ENCODE measurements at regions not wholly inside any gene's neighbourhood (a gene's known extent, or its start where the extent isn't known, plus 50 kb on each side); places are given as distances from the start of the nearest gene placed in this dataset.

GRCh38 chr6:85802162-85802561, 159.5 kb upstream of the SYNCRIP start:
- ATAC-seq (replicated peaks) = no peak
- no peak for DNase-seq
- Mint-ChIP-seq H3K4me1 (ENCODE audit: low read depth in 2 of 2) (no peaks in the 10 kb centered on the region), H3K27me3 (peaks cover 10 to 19% of the 10 kb centered on the region in 2 donors), H3K27ac (no peak overlapping the region), H3K36me3 (ENCODE audit: insufficient read depth) (no peaks in the 10 kb centered on the region), H3K9me3 (peaks cover 0 to 1% of the 10 kb centered on the region in 2 donors), H3K4me3 (no peak overlapping the region)

- Mint-ChIP-seq H3K4me1 (ENCODE audit: low read depth in 2 of 2) (no peaks in the 10 kb centered on the region), H3K4me3 (no peak overlapping the region), H3K27me3 (peaks cover 10 to 19% of the 10 kb centered on the region in 2 donors), H3K36me3 (ENCODE audit: insufficient read depth) (no peaks in the 10 kb centered on the region), H3K9me3 (no peaks in the 10 kb centered on the region), H3K27ac (no peak overlapping the region)
- no peak for ATAC-seq (replicated peaks)
- DNase-seq = no peak
Observed at GRCh38 chr6:85798931-85799652, 156.4 kb upstream of the SYNCRIP start.

- H3K27ac Mint-ChIP-seq = no peak overlapping the region
- H3K9me3 Mint-ChIP-seq = no peaks in the 10 kb centered on the region
- no peaks in the 10 kb centered on the region for H3K36me3 Mint-ChIP-seq (ENCODE audit: insufficient read depth)
- H3K27me3 Mint-ChIP-seq = peaks cover 10 to 19% of the 10 kb centered on the region in 2 donors
- no peak overlapping the region for H3K4me3 Mint-ChIP-seq
- no peaks in the 10 kb centered on the region for H3K4me1 Mint-ChIP-seq (ENCODE audit: low read depth in 2 of 2)
- DNase-seq = no peak
- ATAC-seq (replicated peaks) = no peak
Observed at GRCh38 chr6:85797993-85798392, 155.3 kb upstream of the SYNCRIP start.

GRCh38 chr6:85795945-85796344, 153.3 kb upstream of the SYNCRIP start:
- Mint-ChIP-seq H3K9me3 (peaks cover 0 to 3% of the 10 kb centered on the region in 2 donors), H3K36me3 (ENCODE audit: insufficient read depth) (no peaks in the 10 kb centered on the region), H3K4me3 (no peak overlapping the region), H3K27me3 (peaks cover 18 to 19% of the 10 kb centered on the region in 2 donors), H3K4me1 (ENCODE audit: low read depth in 2 of 2) (no peaks in the 10 kb centered on the region), H3K27ac (no peak overlapping the region)
- DNase-seq (no peak), ATAC-seq (replicated peaks) (no peak)

GRCh38 chr6:85792254-85792653, 149.6 kb upstream of the SYNCRIP start:
- ATAC-seq (replicated peaks) = no peak
- Mint-ChIP-seq H3K36me3 (ENCODE audit: insufficient read depth) (no peaks in the 10 kb centered on the region), H3K9me3 (peaks cover 6% of the 10 kb centered on the region in 2 donors), H3K4me1 (ENCODE audit: low read depth in 2 of 2) (no peaks in the 10 kb centered on the region), H3K4me3 (no peak overlapping the region), H3K27me3 (peaks cover 0 to 21% of the 10 kb centered on the region in 2 donors), H3K27ac (no peak overlapping the region)
- DNase-seq = no peak

- ATAC-seq (replicated peaks) = no peak
- H3K4me3 Mint-ChIP-seq = no peak overlapping the region
- no peak for DNase-seq
- H3K27me3 Mint-ChIP-seq = peaks cover 36 to 39% of the 10 kb centered on the region in 2 donors
- peaks cover 6% of the 10 kb centered on the region for H3K36me3 Mint-ChIP-seq (ENCODE audit: insufficient read depth)
- no peak overlapping the region for H3K27ac Mint-ChIP-seq
- peaks cover 3 to 7% of the 10 kb centered on the region in 2 donors for H3K9me3 Mint-ChIP-seq
- H3K4me1 Mint-ChIP-seq (ENCODE audit: low read depth in 2 of 2) = peaks cover 0 to 2% of the 10 kb centered on the region in 2 donors
Observed at GRCh38 chr6:85775883-85776282, 133.2 kb upstream of the SYNCRIP start.

DNA sequence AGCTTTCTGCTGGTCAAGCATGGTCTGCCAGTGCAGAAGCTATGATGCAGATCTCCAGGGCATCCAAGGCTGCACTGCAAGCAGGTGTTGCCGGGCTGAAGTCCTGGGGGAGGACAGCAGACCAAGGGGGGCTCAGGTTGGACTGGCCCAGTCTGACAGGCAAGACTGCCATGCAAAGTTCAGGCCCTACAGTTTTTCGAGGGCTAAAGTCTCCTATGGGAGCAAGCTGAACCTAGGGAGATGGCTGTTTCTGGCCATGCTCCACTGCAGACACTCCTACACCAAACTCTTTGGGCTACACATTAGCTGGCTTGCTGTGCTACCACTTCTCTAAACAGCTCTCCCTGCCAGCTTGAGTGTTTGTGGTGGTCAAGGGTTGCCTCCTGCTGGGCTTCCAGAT, 130.0 kb upstream of the SYNCRIP start:
- Mint-ChIP-seq H3K4me1 (ENCODE audit: low read depth in 2 of 2) (peaks cover 0 to 2% of the 10 kb centered on the region in 2 donors), H3K27me3 (peaks cover 49 to 51% of the 10 kb centered on the region in 2 donors), H3K4me3 (no peak overlapping the region), H3K36me3 (ENCODE audit: insufficient read depth) (peaks cover 6% of the 10 kb centered on the region), H3K27ac (no peak overlapping the region), H3K9me3 (peaks cover 3 to 7% of the 10 kb centered on the region in 2 donors)
- DNase-seq = no peak
- no peak for ATAC-seq (replicated peaks)

- no peak for ATAC-seq (replicated peaks)
- H3K27me3 Mint-ChIP-seq = peaks cover 50 to 57% of the 10 kb centered on the region in 2 donors
- no peak overlapping the region for H3K4me3 Mint-ChIP-seq
- peaks cover 0 to 2% of the 10 kb centered on the region in 2 donors for H3K4me1 Mint-ChIP-seq (ENCODE audit: low read depth in 2 of 2)
- DNase-seq = no peak
- peaks cover 6% of the 10 kb centered on the region for H3K36me3 Mint-ChIP-seq (ENCODE audit: insufficient read depth)
- H3K9me3 Mint-ChIP-seq = peaks cover under 1 to 2% of the 10 kb centered on the region in 2 donors
- no peak overlapping the region for H3K27ac Mint-ChIP-seq
Observed at GRCh38 chr6:85771925-85772430, 129.3 kb upstream of the SYNCRIP start.

DNA sequence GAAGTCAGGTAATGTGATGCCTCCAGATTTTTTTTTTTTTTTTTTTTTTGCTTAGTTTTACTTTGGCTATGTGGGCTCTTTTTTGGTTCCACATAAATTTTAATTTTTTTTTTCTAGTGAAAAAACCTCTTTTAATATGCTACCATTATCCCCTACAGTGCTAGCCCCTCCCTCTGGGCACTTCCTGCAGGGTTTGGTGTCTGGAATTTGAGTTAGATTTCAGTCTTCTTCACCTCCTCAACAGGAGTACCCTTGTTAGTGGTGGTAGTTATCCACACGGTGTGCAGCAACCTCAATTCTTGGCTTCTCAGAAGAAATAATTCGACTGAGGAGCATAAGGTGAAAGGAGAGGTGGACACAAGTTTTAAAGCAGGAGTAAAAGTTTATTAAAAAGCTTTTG, 128.8 kb upstream of the SYNCRIP start:
- Mint-ChIP-seq H3K36me3 (ENCODE audit: insufficient read depth) (peaks cover 6% of the 10 kb centered on the region), H3K27me3 (peaks cover 47 to 57% of the 10 kb centered on the region in 2 donors), H3K27ac (no peak overlapping the region), H3K4me1 (ENCODE audit: low read depth in 2 of 2) (peaks cover 0 to 2% of the 10 kb centered on the region in 2 donors), H3K4me3 (no peak overlapping the region), H3K9me3 (no peaks in the 10 kb centered on the region)
- DNase-seq = no peak
- no peak for ATAC-seq (replicated peaks)

DNA sequence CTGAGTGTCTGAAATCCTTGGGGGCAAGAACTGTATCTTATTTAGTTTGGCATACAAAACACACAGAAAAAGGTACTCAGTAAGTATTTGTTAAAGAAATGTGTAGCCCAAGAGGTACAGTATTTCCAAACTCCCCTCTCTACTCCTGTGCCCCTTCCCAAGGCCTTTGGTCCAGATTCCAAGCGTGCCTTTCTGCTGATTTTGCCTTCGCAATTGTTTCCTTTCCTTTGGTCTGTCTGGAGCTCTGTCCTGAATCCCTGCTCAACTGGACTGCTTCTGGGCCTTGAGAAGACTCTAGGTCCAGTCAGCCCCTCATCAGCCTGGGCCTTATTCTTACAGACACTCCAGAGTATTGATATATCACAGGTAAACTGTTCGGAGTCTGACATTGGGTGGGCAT, 122.2 kb upstream of the SYNCRIP start:
- no peak overlapping the region for H3K4me3 Mint-ChIP-seq
- H3K9me3 Mint-ChIP-seq = no peaks in the 10 kb centered on the region
- no peaks in the 10 kb centered on the region for H3K4me1 Mint-ChIP-seq (ENCODE audit: low read depth in 2 of 2)
- H3K27ac Mint-ChIP-seq = no peak overlapping the region
- peaks cover 50 to 51% of the 10 kb centered on the region in 2 donors for H3K27me3 Mint-ChIP-seq
- no peaks in the 10 kb centered on the region for H3K36me3 Mint-ChIP-seq (ENCODE audit: insufficient read depth)
- DNase-seq (no peak), ATAC-seq (replicated peaks) (no peak)

DNA sequence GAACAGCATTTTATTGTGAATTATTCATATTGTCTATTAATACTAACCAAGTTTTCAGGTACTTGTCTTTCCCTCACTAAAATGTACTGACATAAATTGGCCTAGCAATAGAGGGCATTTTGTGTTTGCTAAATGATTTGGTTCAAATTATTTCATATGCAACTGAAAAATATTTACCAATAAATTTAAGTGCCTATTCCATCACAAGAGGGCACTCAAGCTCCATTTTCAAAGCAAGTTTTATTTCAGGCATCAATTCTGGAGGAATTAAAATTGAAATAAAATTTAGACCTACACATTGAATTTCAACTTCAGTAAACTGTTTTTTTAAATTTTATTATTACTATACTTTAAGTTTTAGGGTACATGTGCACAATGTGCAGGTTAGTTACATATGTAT, 114.3 kb upstream of the SYNCRIP start:
- DNase-seq (no peak), ATAC-seq (replicated peaks) (no peak)
- Mint-ChIP-seq H3K4me3 (no peak overlapping the region), H3K36me3 (ENCODE audit: insufficient read depth) (no peaks in the 10 kb centered on the region), H3K27ac (no peak overlapping the region), H3K4me1 (ENCODE audit: low read depth in 2 of 2) (no peaks in the 10 kb centered on the region), H3K27me3 (peaks cover 17 to 22% of the 10 kb centered on the region in 2 donors), H3K9me3 (no peaks in the 10 kb centered on the region)

- Mint-ChIP-seq H3K36me3 (ENCODE audit: insufficient read depth) (no peaks in the 10 kb centered on the region), H3K4me3 (no peak overlapping the region), H3K27ac (no peak overlapping the region), H3K9me3 (no peaks in the 10 kb centered on the region), H3K27me3 (peaks cover 5 to 21% of the 10 kb centered on the region in 2 donors), H3K4me1 (ENCODE audit: low read depth in 2 of 2) (no peaks in the 10 kb centered on the region)
- ATAC-seq (replicated peaks) (no peak), DNase-seq (no peak)
Observed at GRCh38 chr6:85754894-85755293, 112.2 kb upstream of the SYNCRIP start.

GRCh38 chr6:85752602-85753001, 109.9 kb upstream of the SYNCRIP start:
- peaks cover 5 to 29% of the 10 kb centered on the region in 2 donors for H3K27me3 Mint-ChIP-seq
- DNase-seq (no peak), ATAC-seq (replicated peaks) (no peak)
- no peaks in the 10 kb centered on the region for H3K4me1 Mint-ChIP-seq (ENCODE audit: low read depth in 2 of 2)
- no peak overlapping the region for H3K4me3 Mint-ChIP-seq
- H3K9me3 Mint-ChIP-seq = no peaks in the 10 kb centered on the region
- no peaks in the 10 kb centered on the region for H3K36me3 Mint-ChIP-seq (ENCODE audit: insufficient read depth)
- no peak overlapping the region for H3K27ac Mint-ChIP-seq

DNA sequence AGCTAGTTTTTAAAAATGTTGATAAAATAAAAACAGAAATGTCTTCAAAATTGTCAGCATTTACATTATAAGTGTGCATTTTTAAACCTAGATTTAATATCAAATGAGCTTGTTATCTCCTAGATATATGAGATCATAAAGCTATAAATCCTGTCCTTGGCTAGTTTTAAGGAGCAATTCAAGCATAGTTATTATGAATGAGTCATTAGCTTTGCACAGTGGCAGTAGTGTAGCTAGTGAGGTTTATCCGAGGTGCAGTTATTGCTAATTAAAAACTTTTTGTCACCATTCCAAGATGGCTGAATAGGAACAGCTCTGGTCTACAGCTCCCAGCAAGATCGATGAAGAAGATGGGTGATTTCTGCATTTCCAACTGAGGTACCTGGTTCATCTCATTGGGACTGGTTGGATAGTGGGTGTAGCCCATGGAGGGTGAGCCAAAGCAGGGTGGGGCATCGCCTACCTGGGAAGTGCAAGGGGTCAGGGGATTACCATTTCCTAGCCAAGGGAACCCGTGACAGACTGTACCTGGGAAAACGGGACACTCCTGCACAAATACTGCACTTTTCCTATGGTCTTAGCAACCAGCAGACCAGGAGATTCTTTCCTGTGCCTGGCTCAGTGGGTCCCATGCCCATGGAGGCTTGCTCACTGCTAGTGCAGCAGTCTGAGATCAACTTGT, 108.8 kb upstream of the SYNCRIP start:
- H3K27me3 Mint-ChIP-seq = peaks cover 5 to 29% of the 10 kb centered on the region in 2 donors
- no peaks in the 10 kb centered on the region for H3K9me3 Mint-ChIP-seq
- no peak for ATAC-seq (replicated peaks)
- H3K36me3 Mint-ChIP-seq (ENCODE audit: insufficient read depth) = no peaks in the 10 kb centered on the region
- no peak overlapping the region for H3K27ac Mint-ChIP-seq
- H3K4me3 Mint-ChIP-seq = no peak overlapping the region
- H3K4me1 Mint-ChIP-seq (ENCODE audit: low read depth in 2 of 2) = no peaks in the 10 kb centered on the region
- no peak for DNase-seq
